ENCODE measurements at regions not wholly inside any gene's neighbourhood (a gene's known extent, or its start where the extent isn't known, plus 50 kb on each side); places are given as distances from the start of the nearest gene placed in this dataset.

- peaks cover 3% of the 10 kb centered on the region for H3K9me3 Mint-ChIP-seq
- no peak for DNase-seq (ENCODE audit: low spot score)
- no peak overlapping the region for H3K27ac Mint-ChIP-seq
- no peaks in the 10 kb centered on the region for H3K4me1 Mint-ChIP-seq (ENCODE audit: low read depth)
- H3K4me3 Mint-ChIP-seq, result no peak overlapping the region
- intact Hi-C loops (cut with micrococcal nuclease), result no loop called here
- H3K27me3 Mint-ChIP-seq (ENCODE audit: insufficient read depth), result no peaks in the 10 kb centered on the region
- no peaks in the 10 kb centered on the region for H3K36me3 Mint-ChIP-seq (ENCODE audit: low read depth)
Observed at GRCh38 chr5:13278148-13278547, 666.3 kb downstream of the DNAH5 start.

GRCh38 chr5:13276156-13276555, 668.3 kb downstream of the DNAH5 start:
- no peak for DNase-seq (ENCODE audit: low spot score)
- intact Hi-C loops (cut with micrococcal nuclease), result no loop called here
- Mint-ChIP-seq H3K27me3 (ENCODE audit: insufficient read depth) (no peaks in the 10 kb centered on the region), H3K9me3 (peaks cover 3% of the 10 kb centered on the region), H3K27ac (no peak overlapping the region), H3K36me3 (ENCODE audit: low read depth) (no peaks in the 10 kb centered on the region), H3K4me1 (ENCODE audit: low read depth) (no peaks in the 10 kb centered on the region), H3K4me3 (no peak overlapping the region)

GRCh38 chr5:13263701-13264100, 680.8 kb downstream of the DNAH5 start:
- Mint-ChIP-seq H3K27me3 (ENCODE audit: insufficient read depth) (no peaks in the 10 kb centered on the region), H3K4me1 (ENCODE audit: low read depth) (no peaks in the 10 kb centered on the region), H3K27ac (no peak overlapping the region), H3K9me3 (peaks cover 7% of the 10 kb centered on the region), H3K36me3 (ENCODE audit: low read depth) (no peaks in the 10 kb centered on the region), H3K4me3 (no peak overlapping the region)
- DNase-seq (ENCODE audit: low spot score), result no peak
- intact Hi-C loops (cut with micrococcal nuclease), result no loop called here

GRCh38 chr5:13253111-13253510, 691.4 kb downstream of the DNAH5 start:
- Mint-ChIP-seq H3K27me3 (ENCODE audit: insufficient read depth) (no peaks in the 10 kb centered on the region), H3K27ac (no peak overlapping the region), H3K4me3 (no peak overlapping the region), H3K36me3 (ENCODE audit: low read depth) (no peaks in the 10 kb centered on the region), H3K9me3 (peaks cover 13% of the 10 kb centered on the region), H3K4me1 (ENCODE audit: low read depth) (no peaks in the 10 kb centered on the region)
- DNase-seq (ENCODE audit: low spot score), result no peak
- intact Hi-C loops (cut with micrococcal nuclease), result no loop called here

GRCh38 chr5:13252699-13253098, 691.8 kb downstream of the DNAH5 start:
- Mint-ChIP-seq H3K36me3 (ENCODE audit: low read depth) (no peaks in the 10 kb centered on the region), H3K9me3 (peaks cover 13% of the 10 kb centered on the region), H3K27me3 (ENCODE audit: insufficient read depth) (no peaks in the 10 kb centered on the region), H3K27ac (no peak overlapping the region), H3K4me3 (no peak overlapping the region), H3K4me1 (ENCODE audit: low read depth) (no peaks in the 10 kb centered on the region)
- no peak for DNase-seq (ENCODE audit: low spot score)
- intact Hi-C loops (cut with micrococcal nuclease), result no loop called here

DNA sequence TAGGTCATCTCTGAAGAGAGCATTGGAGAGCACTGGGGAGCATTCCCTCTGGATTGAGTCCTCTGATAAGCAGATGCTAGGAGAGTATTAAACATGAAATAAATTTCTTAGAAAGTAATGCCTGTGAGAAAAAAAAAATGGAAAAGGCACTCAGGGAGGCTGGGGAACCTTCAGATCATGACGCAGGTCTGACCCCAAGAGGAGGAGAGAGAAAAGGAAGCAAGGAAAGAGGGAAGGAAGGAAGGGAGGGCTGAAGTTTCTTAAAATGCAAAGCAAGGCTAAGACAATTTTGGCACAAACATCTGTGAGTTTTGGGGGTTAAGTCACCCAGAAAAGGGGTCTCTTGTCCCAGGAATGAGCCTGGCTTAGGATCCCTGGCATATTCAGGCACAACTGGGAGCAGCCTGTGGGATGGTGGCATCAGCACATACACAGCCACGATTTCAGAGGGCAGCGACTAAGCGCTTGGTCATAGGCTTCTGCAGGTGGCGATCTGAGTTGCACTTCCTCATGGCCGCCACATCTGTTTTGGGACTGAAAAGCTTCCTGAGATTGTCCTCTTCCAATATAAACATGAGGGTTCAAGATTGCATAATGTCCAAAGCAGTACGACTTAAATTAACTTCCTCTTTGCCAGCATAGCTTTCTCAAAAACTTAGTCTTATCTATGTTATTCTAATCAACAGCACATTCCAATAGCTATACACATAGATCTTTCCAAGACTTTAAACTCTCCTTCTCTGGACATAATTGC, 692.7 kb downstream of the DNAH5 start:
- Mint-ChIP-seq H3K4me3 (no peak overlapping the region), H3K9me3 (peaks cover 13% of the 10 kb centered on the region), H3K27me3 (ENCODE audit: insufficient read depth) (no peaks in the 10 kb centered on the region), H3K27ac (no peak overlapping the region), H3K36me3 (ENCODE audit: low read depth) (no peaks in the 10 kb centered on the region), H3K4me1 (ENCODE audit: low read depth) (no peaks in the 10 kb centered on the region)
- DNase-seq (ENCODE audit: low spot score), result no peak
- intact Hi-C loops (cut with micrococcal nuclease), result no loop called here

DNA sequence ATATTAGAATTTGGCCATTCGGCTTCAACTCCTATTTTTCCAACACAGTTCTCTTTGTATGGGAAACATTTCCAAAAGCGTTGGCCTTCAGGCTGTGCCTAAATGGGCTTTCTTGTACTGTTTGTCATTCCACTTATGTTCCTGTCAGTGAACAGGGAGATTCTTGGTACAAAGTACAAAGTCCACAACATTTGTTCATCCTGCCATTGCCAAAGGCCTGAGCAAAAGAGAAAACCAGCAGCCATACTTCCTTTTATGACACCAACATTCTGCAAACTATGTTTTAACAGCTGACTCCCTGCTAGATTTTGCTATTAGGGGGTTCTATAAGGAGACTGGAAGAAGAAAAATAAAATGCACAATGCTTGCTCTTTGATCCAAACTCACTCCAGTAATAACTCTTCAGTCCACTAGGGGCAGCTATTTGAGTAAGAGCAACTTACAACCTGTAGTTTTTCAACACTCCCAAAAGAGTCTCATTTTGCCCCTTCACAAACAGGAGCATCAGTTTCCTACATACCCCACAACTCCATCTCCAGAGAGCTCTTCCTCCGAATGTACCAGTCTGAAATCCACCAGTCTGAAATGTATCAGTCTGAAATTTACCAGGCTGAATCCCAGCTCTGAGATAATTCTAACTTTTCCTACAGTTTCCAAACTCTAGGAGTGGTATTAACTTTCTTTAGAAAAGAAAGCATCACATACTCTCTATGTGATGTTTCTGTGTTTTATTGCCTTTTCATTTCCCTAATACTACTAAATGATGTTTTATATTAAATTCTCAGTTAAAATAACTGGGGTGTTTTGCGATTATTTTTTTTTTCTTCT, 693.8 kb downstream of the DNAH5 start:
- Mint-ChIP-seq H3K27ac (no peak overlapping the region), H3K4me3 (no peak overlapping the region), H3K4me1 (ENCODE audit: low read depth) (no peaks in the 10 kb centered on the region), H3K9me3 (peaks cover 13% of the 10 kb centered on the region), H3K36me3 (ENCODE audit: low read depth) (no peaks in the 10 kb centered on the region), H3K27me3 (ENCODE audit: insufficient read depth) (no peaks in the 10 kb centered on the region)
- no peak for DNase-seq (ENCODE audit: low spot score)
- intact Hi-C loops (cut with micrococcal nuclease), result no loop called here

- no peaks in the 10 kb centered on the region for H3K4me1 Mint-ChIP-seq (ENCODE audit: low read depth)
Observed at GRCh38 chr5:13249854-13250253, 694.6 kb downstream of the DNAH5 start.

GRCh38 chr5:13248253-13248652, 696.2 kb downstream of the DNAH5 start:
- Mint-ChIP-seq H3K27ac (no peak overlapping the region), H3K4me1 (ENCODE audit: low read depth) (no peaks in the 10 kb centered on the region), H3K36me3 (ENCODE audit: low read depth) (no peaks in the 10 kb centered on the region), H3K4me3 (no peak overlapping the region), H3K9me3 (peaks cover 11% of the 10 kb centered on the region), H3K27me3 (ENCODE audit: insufficient read depth) (no peaks in the 10 kb centered on the region)
- DNase-seq (ENCODE audit: low spot score), result no peak
- intact Hi-C loops (cut with micrococcal nuclease), result no loop called here

More at GRCh38 chr5:13249854-13250253, 694.6 kb downstream of the DNAH5 start:
- no peak overlapping the region for H3K27ac Mint-ChIP-seq
- intact Hi-C loops (cut with micrococcal nuclease), result no loop called here
- H3K27me3 Mint-ChIP-seq (ENCODE audit: insufficient read depth), result no peaks in the 10 kb centered on the region
- H3K4me3 Mint-ChIP-seq, result no peak overlapping the region
- DNase-seq (ENCODE audit: low spot score), result no peak
- H3K9me3 Mint-ChIP-seq, result peaks cover 16% of the 10 kb centered on the region
- no peaks in the 10 kb centered on the region for H3K36me3 Mint-ChIP-seq (ENCODE audit: low read depth)

- H3K4me3 Mint-ChIP-seq, result no peak overlapping the region
- H3K36me3 Mint-ChIP-seq (ENCODE audit: low read depth), result no peaks in the 10 kb centered on the region
- peaks cover 11% of the 10 kb centered on the region for H3K9me3 Mint-ChIP-seq
- H3K4me1 Mint-ChIP-seq (ENCODE audit: low read depth), result no peaks in the 10 kb centered on the region
- no peak overlapping the region for H3K27ac Mint-ChIP-seq
- H3K27me3 Mint-ChIP-seq (ENCODE audit: insufficient read depth), result no peaks in the 10 kb centered on the region
- DNase-seq (ENCODE audit: low spot score), result no peak
- intact Hi-C loops (cut with micrococcal nuclease), result no loop called here
Observed at GRCh38 chr5:13246053-13246452, 698.4 kb downstream of the DNAH5 start.

DNA sequence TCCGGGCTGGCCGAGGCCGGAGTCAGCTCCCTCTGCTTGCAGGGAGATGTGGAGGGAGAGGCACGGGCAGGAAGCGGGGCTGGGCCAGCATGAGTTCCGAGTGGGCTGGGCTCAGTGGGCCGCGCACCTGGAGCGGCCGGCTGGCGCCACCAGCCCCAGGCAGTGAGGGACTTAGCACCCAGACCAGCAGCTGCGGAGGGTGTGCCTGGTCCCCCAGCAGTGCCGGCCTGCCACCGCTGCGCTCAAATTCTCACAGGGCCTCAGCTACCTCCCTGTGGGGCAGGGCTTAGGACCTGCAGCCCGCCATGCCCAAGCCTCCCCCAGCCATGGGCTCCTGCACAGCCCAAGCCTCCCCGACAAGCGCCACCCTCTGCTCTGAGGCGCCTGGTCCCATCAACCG, 700.3 kb downstream of the DNAH5 start:
- H3K4me1 Mint-ChIP-seq (ENCODE audit: low read depth), result no peaks in the 10 kb centered on the region
- intact Hi-C loops (cut with micrococcal nuclease), result no loop called here
- DNase-seq (ENCODE audit: low spot score), result no peak
- no peaks in the 10 kb centered on the region for H3K27me3 Mint-ChIP-seq (ENCODE audit: insufficient read depth)
- H3K27ac Mint-ChIP-seq, result no peak overlapping the region
- no peak overlapping the region for H3K4me3 Mint-ChIP-seq
- no peaks in the 10 kb centered on the region for H3K36me3 Mint-ChIP-seq (ENCODE audit: low read depth)
- peaks cover 6% of the 10 kb centered on the region for H3K9me3 Mint-ChIP-seq

- Mint-ChIP-seq H3K27me3 (ENCODE audit: insufficient read depth) (no peaks in the 10 kb centered on the region), H3K9me3 (no peaks in the 10 kb centered on the region), H3K4me1 (ENCODE audit: low read depth) (no peaks in the 10 kb centered on the region), H3K27ac (no peak overlapping the region), H3K36me3 (ENCODE audit: low read depth) (no peaks in the 10 kb centered on the region), H3K4me3 (no peak overlapping the region)
- no peak for DNase-seq (ENCODE audit: low spot score)
- intact Hi-C loops (cut with micrococcal nuclease), result no loop called here
Observed at GRCh38 chr5:13227513-13227912, 717.0 kb downstream of the DNAH5 start.

DNA sequence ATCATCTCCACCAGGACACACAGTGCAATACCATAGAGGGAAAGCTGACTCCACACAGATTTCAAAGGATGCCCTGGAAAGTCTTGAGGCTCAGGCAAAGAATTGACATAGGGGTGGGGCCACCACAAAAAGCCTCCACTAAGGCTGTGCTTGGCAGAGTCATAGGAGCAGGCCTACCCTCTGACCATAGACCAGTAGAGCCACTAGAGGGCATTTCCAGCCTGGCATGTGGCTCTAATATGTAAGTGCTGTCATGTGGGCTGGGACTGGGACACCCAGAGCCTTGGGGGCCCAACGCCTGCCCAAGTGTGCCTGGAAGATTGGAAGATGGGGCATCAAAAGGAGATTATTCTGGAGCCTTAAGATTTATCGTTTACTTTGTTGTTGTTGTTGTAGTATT, 726.0 kb downstream of the DNAH5 start:
- H3K9me3 Mint-ChIP-seq, result peaks cover 11% of the 10 kb centered on the region
- H3K27ac Mint-ChIP-seq, result no peak overlapping the region
- intact Hi-C loops (cut with micrococcal nuclease), result no loop called here
- no peaks in the 10 kb centered on the region for H3K36me3 Mint-ChIP-seq (ENCODE audit: low read depth)
- no peaks in the 10 kb centered on the region for H3K27me3 Mint-ChIP-seq (ENCODE audit: insufficient read depth)
- H3K4me3 Mint-ChIP-seq, result no peak overlapping the region
- no peak for DNase-seq (ENCODE audit: low spot score)
- no peaks in the 10 kb centered on the region for H3K4me1 Mint-ChIP-seq (ENCODE audit: low read depth)

Measured in activated T-helper 1 cell treated with anti-CD3 and anti-CD28 coated beads, Interleukin-12 subunit alpha, Interleukin-12 subunit beta, Interleukin-2, Interleukin-4 antibody, amounts not matched to agents 30 ng/mL and 10 ng/mL and 1 ng/mL, durations not matched to agents 14 hours and 24 hours and 36 hours (primary cell).